NCI-H2107 treated with DMSO at 0.1 percent for 48 hours (cell line): ENCODE measurements at regions not wholly inside any gene's neighbourhood (a gene's known extent, or its start where the extent isn't known, plus 50 kb on each side); places are given as distances from the start of the nearest gene placed in this dataset.

Experiments used
- DNase-seq: peaks from one replicate; lab custom pipeline; 2025; ENCODE audit not compliant: unreplicated experiment; lab: John Stamatoyannopoulos, UW

- DNase-seq: no peak
These were observed 564.3 kb downstream of the USP25 start for GRCh38 chr21:16294128-16294527.

- DNase-seq: no peak
These were observed 573.1 kb downstream of the USP25 start for GRCh38 chr21:16302851-16303282.

DNA sequence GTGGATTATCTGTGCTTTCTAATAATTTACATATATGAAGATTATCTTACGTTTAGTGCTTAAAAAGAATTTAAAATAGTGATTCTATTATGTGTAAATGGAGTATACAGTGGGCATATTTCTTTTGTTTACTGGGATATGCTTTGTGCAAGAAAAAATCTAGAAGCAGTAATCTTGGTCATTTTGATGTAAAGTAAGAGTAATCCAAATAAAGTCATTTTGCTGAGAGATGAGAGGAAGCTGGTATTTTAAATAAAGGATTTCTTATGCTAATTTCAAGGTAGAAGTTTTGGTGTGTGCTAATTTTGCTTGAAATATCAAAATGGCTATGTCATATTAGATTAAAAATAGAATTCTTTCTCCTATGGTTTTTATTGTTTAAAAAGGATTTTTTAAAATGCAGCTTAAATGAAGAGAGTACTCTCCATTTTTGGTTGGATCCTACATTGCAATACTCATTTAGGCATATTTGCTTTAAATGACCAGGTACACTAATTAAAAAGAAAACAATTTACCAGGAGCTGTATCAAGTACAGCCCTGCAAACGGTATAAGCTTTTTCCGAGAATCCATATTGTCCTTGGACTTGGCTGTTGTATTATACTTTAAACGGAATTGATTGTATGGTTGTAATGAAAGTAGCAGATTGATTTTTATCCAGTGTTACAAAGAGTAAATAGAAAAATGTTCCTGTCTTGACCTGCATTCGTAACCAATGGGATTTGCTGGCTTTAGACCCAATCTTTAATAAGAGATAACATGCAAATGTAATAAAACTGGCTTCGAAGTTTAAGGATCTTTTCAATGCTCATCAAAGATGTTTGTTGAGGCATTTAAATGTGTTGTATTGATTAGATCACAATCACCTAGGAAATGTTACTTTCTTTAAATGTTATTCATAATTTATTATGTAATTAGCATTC, 574.7 kb downstream of the USP25 start:
- DNase-seq: no peak

DNA sequence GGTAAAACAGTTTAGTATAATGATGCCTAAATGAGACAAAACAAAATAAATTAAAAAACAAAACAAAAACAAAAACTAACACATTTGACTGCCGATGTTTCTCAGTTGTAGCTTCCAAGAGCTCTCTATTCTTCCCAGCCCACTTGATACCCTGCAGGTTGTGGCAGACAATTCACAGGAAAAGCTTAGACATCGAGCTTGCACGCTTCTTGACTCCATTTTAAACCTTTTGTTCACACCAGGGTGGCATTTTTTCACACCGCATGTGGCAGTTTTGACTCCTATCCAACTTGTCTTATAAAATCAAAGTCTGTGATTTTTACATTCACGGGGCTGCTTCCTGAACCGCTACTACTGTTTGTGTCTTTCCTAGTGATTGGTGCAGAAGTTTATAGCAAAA, 575.9 kb downstream of the USP25 start:
- DNase-seq: peak; percentile 79

GRCh38 chr21:16307256-16307655, 577.5 kb downstream of the USP25 start:
- no peak for DNase-seq

DNA sequence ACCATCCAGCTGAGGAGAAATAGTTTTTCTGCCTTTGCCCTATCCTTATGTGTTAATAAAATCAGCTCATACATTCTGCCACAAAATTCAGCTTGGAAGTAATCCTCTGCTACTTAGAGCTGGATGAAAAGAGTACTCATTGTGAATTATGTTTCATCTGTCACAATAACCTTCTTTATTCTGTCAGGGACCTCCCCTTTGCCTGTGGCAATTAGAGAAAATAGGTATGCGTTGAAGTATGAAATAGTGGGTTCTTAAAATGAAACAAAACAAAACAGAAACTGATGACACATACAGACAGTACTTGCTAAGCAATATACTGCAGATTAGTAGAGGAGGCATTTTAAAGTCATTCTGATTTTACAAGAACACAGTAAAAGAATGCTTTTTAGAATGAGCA, 578.5 kb downstream of the USP25 start:
- DNase-seq: peak; percentile 9

DNA sequence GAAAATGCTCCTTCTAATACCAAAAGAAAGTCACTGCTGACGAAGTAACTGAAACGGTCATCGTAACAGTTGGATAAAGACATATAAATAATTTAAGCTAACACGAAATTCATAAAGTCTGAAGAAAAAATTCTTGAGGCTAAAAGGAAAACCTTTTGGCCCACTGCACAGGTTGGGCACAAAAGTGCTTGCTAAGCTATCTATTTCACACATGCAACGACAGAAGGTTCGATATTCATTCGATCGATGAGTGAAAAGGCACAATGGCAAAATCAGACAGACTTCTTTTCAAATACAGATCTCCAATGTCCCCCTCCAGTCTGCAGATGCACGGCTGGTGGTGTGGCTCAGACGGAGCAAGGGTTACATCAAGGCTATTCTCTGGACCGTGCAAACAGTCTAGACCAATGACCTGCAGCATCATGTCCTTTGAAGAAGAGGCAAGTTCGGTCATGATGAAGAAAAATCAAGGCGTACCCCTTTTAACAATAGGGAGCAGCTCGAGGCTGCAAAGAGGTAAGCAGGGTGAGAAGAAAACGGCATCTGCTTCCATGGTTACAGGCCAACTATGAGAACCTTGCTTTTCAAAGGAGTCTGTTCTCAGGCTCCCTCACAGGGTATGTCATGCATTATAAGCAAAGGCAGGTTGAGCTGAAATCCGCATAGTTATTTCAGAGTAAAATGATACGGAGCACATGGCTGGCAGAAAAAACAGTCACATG, 579.6 kb downstream of the USP25 start:
- DNase-seq: no peak

DNA sequence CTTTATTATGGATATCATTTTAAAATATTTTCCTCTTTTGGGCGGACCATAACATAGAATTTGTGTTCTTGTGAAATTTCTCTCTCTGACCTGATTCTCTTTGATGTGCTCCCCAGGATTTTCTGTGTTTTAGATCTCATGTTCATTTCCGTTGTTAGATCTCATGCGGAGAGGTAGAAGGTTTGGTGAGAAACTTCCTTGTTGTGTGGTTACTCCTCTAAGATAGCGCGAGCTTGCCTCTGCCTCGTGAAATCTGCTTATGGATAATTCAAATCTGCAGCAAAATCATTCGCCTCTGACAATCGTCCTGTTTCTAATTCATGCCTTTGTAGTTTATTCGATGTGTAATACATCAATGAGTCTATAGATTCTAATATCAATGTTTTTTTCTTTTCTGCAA, 580.4 kb downstream of the USP25 start:
- no peak for DNase-seq

DNA sequence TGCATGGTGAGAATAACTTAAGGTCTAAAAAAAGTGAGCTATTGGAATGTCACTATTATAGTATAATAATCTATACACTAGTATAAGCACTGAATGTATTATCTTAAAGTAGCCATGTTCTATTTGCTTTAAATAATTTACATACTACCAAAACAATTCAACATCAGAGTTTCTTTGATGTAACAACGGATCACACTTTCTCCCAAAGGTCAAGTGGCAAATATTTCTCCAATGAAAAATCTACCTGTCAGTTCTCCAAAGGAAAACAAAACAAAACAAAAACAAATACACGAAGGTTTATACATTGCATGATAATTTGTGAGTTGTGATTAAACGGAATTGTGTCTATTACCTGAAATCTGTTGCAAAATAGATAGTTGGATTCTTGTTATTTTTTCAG, 581.4 kb downstream of the USP25 start:
- DNase-seq: no peak

GRCh38 chr21:16312321-16312720, 582.5 kb downstream of the USP25 start:
- DNase-seq: no peak

DNA sequence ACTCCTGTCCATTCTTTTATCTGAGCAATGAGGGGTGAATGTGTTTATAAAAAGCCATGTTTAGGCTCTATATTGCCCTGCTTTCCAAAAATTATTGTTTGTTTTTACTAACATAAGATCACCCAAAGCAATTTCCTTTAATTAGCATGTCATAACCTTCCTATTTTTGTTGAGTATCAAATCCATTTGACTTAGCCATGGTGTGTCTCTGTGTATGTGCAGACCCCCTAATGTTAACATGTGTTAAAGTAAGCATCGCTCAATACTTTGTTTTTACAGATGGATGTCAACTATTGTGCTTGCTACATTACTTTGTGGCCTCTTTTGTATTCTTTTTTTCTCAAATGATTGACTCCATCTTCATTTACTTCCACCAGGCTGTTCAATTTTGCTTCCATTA, 585.4 kb downstream of the USP25 start:
- DNase-seq: no peak

- DNase-seq: no peak
These were observed 589.0 kb downstream of the USP25 start for GRCh38 chr21:16318651-16319300.

DNA sequence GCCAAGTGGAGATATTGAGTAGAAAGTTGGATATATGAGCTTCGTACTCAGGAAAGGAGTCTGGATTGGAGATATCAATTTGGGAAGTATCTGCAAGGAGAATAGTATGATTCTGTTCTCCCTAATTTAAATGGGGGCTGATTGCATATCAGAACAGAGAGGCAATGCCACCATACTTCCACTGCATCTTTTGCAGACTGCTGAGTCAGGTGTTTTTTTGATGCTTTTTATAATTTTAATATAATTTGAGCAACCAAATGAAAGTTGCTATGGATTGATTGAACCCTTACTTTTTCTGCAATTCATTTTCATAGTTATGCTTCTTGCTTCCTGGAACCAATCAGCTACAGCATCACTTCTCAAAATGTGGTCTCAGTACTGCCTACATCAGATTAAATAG, 590.3 kb downstream of the USP25 start:
- DNase-seq: no peak

DNA sequence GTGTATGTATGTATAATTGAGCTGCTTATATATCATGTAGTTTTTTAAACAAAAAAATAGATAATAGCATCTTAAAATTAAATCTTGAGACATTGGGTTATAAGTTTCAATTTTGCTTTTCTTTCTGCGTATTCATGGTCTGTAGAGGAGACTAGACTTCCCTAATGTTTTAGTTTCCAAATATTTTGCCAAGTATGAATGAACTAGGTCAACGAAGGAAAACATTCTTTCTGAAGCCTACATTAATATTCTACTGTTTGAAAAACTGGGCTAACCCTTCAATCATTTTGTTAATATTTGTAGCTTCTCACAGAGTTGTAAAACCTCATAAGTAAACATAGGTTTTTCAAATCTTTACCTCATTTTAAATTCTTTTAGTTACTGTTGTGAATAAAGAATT, 592.7 kb downstream of the USP25 start:
- DNase-seq: no peak

- no peak for DNase-seq
These were observed 593.8 kb downstream of the USP25 start for GRCh38 chr21:16323596-16323995.

DNA sequence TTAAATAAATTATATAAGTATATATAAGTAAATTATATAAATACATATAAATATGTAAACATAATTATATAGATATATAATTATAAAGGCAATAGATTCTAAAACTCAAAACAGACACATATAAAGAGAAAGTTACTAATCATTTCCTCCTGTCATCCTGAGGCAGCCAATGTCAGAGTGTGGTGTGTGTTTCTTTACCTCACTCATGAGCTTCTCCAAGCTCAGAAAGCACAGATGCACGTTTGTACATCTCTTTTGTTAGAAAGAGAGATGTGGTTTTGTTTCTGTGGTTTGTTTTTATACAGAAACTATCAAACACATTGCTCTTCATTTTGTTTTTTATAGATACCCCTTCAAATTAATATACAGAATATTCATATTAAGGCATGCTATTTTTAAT, 594.8 kb downstream of the USP25 start:
- DNase-seq: no peak

GRCh38 chr21:16330082-16330907, 600.5 kb downstream of the USP25 start:
- peak; percentile 93 for DNase-seq

GRCh38 chr21:16330908-16331268, 601.1 kb downstream of the USP25 start:
- no peak for DNase-seq

DNA sequence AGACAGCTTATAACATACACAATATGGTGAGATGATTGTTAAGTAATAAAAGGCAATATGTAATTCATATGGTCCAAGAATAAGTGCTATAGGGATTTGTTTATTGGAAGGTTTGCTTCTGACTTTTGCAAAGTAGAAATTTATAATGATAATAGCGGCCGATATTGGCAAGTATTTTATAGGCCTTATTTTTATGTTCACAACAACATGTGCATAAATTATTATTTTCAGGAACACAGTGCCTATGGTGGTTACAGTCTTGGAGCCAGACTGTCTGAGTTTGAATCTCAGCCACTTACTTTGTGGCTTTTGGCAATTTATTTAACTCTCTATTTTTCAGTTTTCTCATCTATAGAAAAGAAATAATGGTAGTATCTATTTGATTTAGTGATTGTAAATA, 607.5 kb downstream of the USP25 start:
- no peak for DNase-seq

DNA sequence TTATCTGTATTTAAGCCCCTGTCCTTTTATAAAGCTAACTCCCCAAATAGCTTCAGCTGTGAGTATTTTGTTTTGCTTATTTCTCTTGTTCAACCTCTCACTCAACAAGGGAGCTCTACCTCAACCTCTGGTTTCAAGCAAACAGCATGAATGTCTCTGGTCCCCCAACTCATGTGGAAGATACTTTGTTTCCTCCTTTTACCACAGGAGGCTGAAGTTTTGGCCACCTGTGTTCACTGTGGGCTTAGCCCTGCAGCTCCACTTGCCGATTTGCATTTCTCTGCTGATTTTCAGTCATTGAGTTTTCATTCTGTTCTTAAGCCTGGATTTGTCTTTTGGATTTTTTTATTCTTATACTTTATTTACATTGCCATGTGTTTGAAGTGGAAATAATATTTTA, 613.1 kb downstream of the USP25 start:
- no peak for DNase-seq

GRCh38 chr21:16343776-16344175, 614.0 kb downstream of the USP25 start:
- DNase-seq: no peak
